OCI-LY3 (cell line): ENCODE measurements at regions not wholly inside any gene's neighbourhood (a gene's known extent, or its start where the extent isn't known, plus 50 kb on each side); places are given as distances from the start of the nearest gene placed in this dataset.

Experiments used
- H2AFZ ChIP-seq: fragments of 200-600, 300-600 bp; shearing (Covaris generic); 2 replicates; pipeline ENCODE4 v1.6.0; 2014; ENCODE audit warnings: antibody characterized with exemption, low read depth, low read length
- H3K27ac ChIP-seq: fragments of 200-600, 300-600 bp; sonication (generic); 2 replicates; pipeline ENCODE4 v1.5.1; 2014; ENCODE audit warnings: mild to moderate bottlenecking, low read length, moderate library complexity, mixed read lengths
- H3K27me3 ChIP-seq: fragments of 200-600, 300-600 bp; sonication (generic); 2 replicates; pipeline ENCODE4 v1.6.1; 2014; ENCODE audit warnings: low read depth, low read length, mixed read lengths
- H3K36me3 ChIP-seq: fragments of 200-600, 300-600 bp; sonication (generic); replicated peaks from 2 replicates; pipeline ENCODE3; 2014; ENCODE audit warnings: low read depth, low read length, mixed read lengths
- H3K4me1 ChIP-seq: fragments of 300-600, 200-600 bp; sonication (generic); 2 replicates; pipeline ENCODE4 v1.6.1; 2014; ENCODE audit warnings: low read length, mixed read lengths
- H3K4me2 ChIP-seq: fragments of 200-600, 300-600 bp; sonication (generic); 2 replicates; pipeline ENCODE4 v1.6.1; 2014; ENCODE audit warnings: low read length, mixed read lengths
- H3K4me3 ChIP-seq: fragments of 300-600, 200-600 bp; sonication (generic); 2 replicates; pipeline ENCODE4 v1.5.1; 2014; ENCODE audit warnings: antibody characterized with exemption, mild to moderate bottlenecking, low read length, moderate library complexity
- H3K79me2 ChIP-seq: fragments of 300-600, 200-600 bp; shearing (Covaris generic); 2 replicates; pipeline ENCODE4 v1.6.1; 2014; ENCODE audit warnings: mild to moderate bottlenecking, low read length, mixed read lengths
- H3K9ac ChIP-seq: fragments of 300-600, 200-600 bp; shearing (Covaris generic); 2 replicates; pipeline ENCODE4 v1.6.0; 2014; ENCODE audit warnings: mild to moderate bottlenecking, low read length, moderate library complexity
- H3K9me3 ChIP-seq: fragments of 200-600, 300-600 bp; shearing (Covaris generic); 2 replicates; pipeline ENCODE4 v1.6.1; 2014; ENCODE audit warnings: low read length, mixed read lengths; ENCODE audit not compliant: insufficient read depth
- H4K20me1 ChIP-seq: fragments of 200-600, 300-600 bp; sonication (generic); 2 replicates; pipeline ENCODE4 v1.6.1; 2016; ENCODE audit warnings: low read length, mixed read lengths; ENCODE audit not compliant: insufficient read depth
- EZH2phosphoT487 ChIP-seq: fragments of 200-600 bp; shearing (Covaris generic); IDR thresholded peaks from 2 replicates; pipeline ENCODE4 v1.6.1; 2018; ENCODE audit warnings: antibody characterized with exemption, mixed run types, low read depth
- TF ChIP-seq, protein P1 (sequence below): fragments of 200-600, 300-600 bp; sonication (generic); IDR thresholded peaks from 2 replicates; pipeline ENCODE4 v1.5.1; 2014; ENCODE audit warnings: antibody characterized with exemption, low read length, low read depth

DNA sequence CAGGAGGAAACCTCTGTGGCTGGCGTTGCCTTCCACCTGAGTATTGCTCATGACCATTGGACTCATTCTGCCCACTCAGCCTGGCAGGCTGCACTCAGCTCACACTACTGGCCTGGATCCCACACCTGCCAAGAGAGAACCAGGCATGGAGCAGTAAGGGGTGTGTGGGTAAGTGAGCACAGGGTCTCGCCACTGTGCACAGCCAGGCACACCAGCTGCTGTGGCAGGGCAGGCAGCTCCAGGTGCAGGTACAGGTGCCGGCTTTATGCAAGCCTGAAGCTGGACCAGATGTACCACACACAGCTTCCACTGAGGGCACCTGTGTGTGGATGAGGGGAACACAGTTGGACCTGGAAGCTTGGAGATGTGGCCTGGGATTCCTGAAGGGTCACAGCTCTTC is 295.2 kb upstream of the SNX7 start:
- H2AFZ ChIP-seq = no peak overlapping the region
- H3K4me3 ChIP-seq = no peak overlapping the region
- H3K27me3 ChIP-seq = no peaks in the 10 kb centered on the region
- no peaks in the 10 kb centered on the region for H4K20me1 ChIP-seq
- no peaks in the 10 kb centered on the region for H3K4me1 ChIP-seq
- H3K4me2 ChIP-seq = no peak overlapping the region
- no peak for TF ChIP-seq EZH2phosphoT487
- TF ChIP-seq, protein P1, sequence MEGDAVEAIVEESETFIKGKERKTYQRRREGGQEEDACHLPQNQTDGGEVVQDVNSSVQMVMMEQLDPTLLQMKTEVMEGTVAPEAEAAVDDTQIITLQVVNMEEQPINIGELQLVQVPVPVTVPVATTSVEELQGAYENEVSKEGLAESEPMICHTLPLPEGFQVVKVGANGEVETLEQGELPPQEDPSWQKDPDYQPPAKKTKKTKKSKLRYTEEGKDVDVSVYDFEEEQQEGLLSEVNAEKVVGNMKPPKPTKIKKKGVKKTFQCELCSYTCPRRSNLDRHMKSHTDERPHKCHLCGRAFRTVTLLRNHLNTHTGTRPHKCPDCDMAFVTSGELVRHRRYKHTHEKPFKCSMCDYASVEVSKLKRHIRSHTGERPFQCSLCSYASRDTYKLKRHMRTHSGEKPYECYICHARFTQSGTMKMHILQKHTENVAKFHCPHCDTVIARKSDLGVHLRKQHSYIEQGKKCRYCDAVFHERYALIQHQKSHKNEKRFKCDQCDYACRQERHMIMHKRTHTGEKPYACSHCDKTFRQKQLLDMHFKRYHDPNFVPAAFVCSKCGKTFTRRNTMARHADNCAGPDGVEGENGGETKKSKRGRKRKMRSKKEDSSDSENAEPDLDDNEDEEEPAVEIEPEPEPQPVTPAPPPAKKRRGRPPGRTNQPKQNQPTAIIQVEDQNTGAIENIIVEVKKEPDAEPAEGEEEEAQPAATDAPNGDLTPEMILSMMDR = no peak
- H3K27ac ChIP-seq = no peak overlapping the region
- H3K36me3 ChIP-seq = no peaks in the 10 kb centered on the region
- H3K79me2 ChIP-seq = no peaks in the 10 kb centered on the region
- no peak overlapping the region for H3K9ac ChIP-seq
- H3K9me3 ChIP-seq = no peaks in the 10 kb centered on the region

DNA sequence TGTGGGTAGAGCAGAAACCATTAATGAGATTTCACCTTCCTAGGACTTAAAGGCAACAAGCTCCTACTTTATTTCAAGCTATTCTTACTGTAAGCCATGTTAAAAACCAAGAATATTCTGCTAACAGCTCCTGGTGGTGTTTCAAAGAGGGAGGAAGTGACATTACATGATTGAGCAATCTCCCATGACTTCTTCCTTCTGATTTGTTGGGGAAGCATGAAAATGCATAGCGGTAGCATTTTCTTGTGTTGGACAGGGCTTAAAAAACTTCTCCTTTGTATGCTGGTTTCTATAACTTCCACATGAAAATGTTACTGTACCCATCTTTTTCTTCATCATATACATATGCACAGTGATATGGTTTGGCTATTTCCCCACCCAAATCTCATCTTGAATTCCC is 297.0 kb upstream of the SNX7 start:
- H4K20me1 ChIP-seq = no peaks in the 10 kb centered on the region
- no peak overlapping the region for H3K4me2 ChIP-seq
- TF ChIP-seq EZH2phosphoT487 = no peak
- TF ChIP-seq, protein P1 = no peak

DNA sequence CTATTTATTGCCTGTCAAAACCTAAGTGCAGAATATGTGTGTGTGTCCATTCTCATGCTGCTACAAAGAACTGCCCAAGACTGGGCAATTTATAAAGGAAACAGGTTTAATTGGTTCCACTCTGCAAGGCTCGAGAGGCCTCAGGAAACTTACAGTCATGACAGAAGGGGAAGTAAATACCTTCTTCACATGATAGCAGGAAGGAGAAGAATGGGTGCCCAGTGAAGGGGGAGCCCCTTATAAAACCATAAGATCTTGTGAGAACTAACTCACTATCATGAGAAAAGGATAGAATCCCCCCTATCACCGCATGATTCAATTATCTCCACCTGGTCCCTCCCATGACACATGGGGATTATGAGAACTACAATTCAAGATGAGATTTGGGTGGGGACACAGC is 300.7 kb upstream of the SNX7 start:
- no peak overlapping the region for H3K4me3 ChIP-seq
- H3K9ac ChIP-seq = no peak overlapping the region
- no peaks in the 10 kb centered on the region for H3K79me2 ChIP-seq
- H3K27me3 ChIP-seq = no peaks in the 10 kb centered on the region
- H2AFZ ChIP-seq = no peak overlapping the region
- TF ChIP-seq EZH2phosphoT487 = no peak
- TF ChIP-seq, protein P1 = no peak
- H3K36me3 ChIP-seq = no peaks in the 10 kb centered on the region
- H3K9me3 ChIP-seq = no peaks in the 10 kb centered on the region
- no peaks in the 10 kb centered on the region; the same call in 1 of the 2 replicates for H3K4me1 ChIP-seq
- no peak overlapping the region for H3K27ac ChIP-seq
- no peak overlapping the region for H3K4me2 ChIP-seq
- no peaks in the 10 kb centered on the region for H4K20me1 ChIP-seq

More for the DNA sequence above, 297.0 kb upstream of the SNX7 start:
- H3K36me3 ChIP-seq = no peaks in the 10 kb centered on the region
- no peak overlapping the region for H3K4me3 ChIP-seq
- H3K4me1 ChIP-seq = no peaks in the 10 kb centered on the region; the same call in 1 of the 2 replicates
- no peak overlapping the region for H3K27ac ChIP-seq
- H3K9me3 ChIP-seq = no peaks in the 10 kb centered on the region
- no peaks in the 10 kb centered on the region for H3K27me3 ChIP-seq
- no peak overlapping the region for H2AFZ ChIP-seq
- no peak overlapping the region for H3K9ac ChIP-seq
- no peaks in the 10 kb centered on the region for H3K79me2 ChIP-seq

DNA sequence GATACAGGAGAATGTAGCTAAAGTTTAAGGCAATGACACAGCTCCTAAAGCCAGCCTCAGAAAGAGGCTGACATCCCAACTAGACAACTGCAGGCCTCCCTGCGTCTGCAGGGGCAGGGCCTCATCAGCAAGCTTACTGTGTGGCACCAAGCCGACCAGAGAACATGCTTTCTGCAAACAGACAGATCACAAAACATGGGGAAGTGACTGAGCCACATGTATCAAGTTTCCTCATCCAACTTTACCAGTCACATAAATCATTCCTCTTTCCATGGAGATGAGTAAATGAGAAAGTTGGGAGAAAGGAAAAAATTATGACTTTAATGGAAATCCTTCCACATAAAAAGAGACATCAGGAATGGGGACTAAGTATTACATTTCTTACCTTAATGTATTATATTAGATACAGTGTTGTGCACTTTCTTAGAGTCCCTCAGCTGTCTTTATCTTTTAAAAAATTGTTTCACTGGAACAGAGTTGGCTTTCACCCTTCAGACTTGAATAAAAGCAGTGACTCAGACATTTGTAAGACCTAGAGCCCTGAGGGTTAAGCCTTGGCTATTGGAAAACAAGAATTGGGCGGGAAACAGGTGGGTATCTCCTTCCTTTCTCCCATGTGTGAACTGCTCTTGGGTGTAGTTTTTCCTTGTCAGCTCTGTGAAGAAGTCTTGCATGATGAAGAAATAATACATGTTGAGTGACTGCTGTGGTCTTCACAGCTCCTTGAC is 305.7 kb upstream of the SNX7 start:
- no peak overlapping the region for H3K4me2 ChIP-seq
- H4K20me1 ChIP-seq = no peaks in the 10 kb centered on the region
- no peaks in the 10 kb centered on the region for H3K9me3 ChIP-seq
- no peaks in the 10 kb centered on the region for H3K27me3 ChIP-seq
- H3K79me2 ChIP-seq = no peaks in the 10 kb centered on the region
- no peak overlapping the region for H3K9ac ChIP-seq
- no peak overlapping the region for H3K4me3 ChIP-seq
- no peak overlapping the region for H3K27ac ChIP-seq
- no peaks in the 10 kb centered on the region for H3K36me3 ChIP-seq
- TF ChIP-seq EZH2phosphoT487 = no peak
- TF ChIP-seq, protein P1 = no peak
- H3K4me1 ChIP-seq = no peaks in the 10 kb centered on the region; the same call in 1 of the 2 replicates
- no peak overlapping the region for H2AFZ ChIP-seq
